IMR-90 (cell line): ENCODE measurements at regions not wholly inside any gene's neighbourhood (a gene's known extent, or its start where the extent isn't known, plus 50 kb on each side); places are given as distances from the start of the nearest gene placed in this dataset.

Experiments
- ATAC-seq: fragments of 200-7000 bp; cut with Tn5 transposase; 2 replicates; pipeline ENCODE4 v1.9.1; 2020; ENCODE audit warnings: low read depth, mild to moderate bottlenecking, moderate library complexity
- BruUV-seq: library from RNA; stranded (reverse); fragments of 400-500 nt; replicated peaks from 2 replicates; lab custom pipeline; 2021; lab: Mats Ljungman, UMichigan
- CTCF ChIA-PET: fragments of 300-600 bp; formaldehyde crosslinking; extraction: SDS; loops from one replicate; lab custom pipeline; 2021; ENCODE audit warnings: antibody characterized with exemption; lab: Yijun Ruan, JAX
- POLR2A ChIA-PET: fragments of 300-600 bp; sonication (Branson Sonifier 250); formaldehyde crosslinking; loops from one replicate; lab custom pipeline; 2022; ENCODE audit warnings: antibody characterized with exemption; ENCODE audit not compliant: unreplicated experiment; lab: Charles Lee
- DNase-seq: peaks from one replicate; pipeline ENCODE4 v3.0.0; 2013
- H2AFZ ChIP-seq: replicated peaks from 2 replicates; pipeline ENCODE3; 2013; ENCODE audit warnings: low read length, mild to moderate bottlenecking; ENCODE audit not compliant: poor library complexity
- H2AK5ac ChIP-seq: 2 replicates; pipeline ENCODE4 v1.6.1; 2013; ENCODE audit warnings: low read depth, low read length, inconsistent platforms
- H2AK9ac ChIP-seq: replicated peaks from 2 replicates; pipeline ENCODE3; 2013; ENCODE audit warnings: mild to moderate bottlenecking, low read depth, low read length, moderate library complexity; ENCODE audit not compliant: poor library complexity
- H2BK120ac ChIP-seq: 2 replicates; pipeline ENCODE4 v1.6.1; 2013; ENCODE audit warnings: low read depth, low read length, inconsistent platforms
- H2BK15ac ChIP-seq: 3 replicates; pipeline ENCODE4 v1.6.1; 2013; ENCODE audit warnings: low read depth, low read length, inconsistent platforms
- H2BK20ac ChIP-seq: 2 replicates; pipeline ENCODE4 v1.6.1; 2013; ENCODE audit warnings: low read depth, mild to moderate bottlenecking, inconsistent platforms, low read length, moderate library complexity
- H2BK5ac ChIP-seq: 2 replicates; pipeline ENCODE4 v1.6.1; 2013; ENCODE audit warnings: mild to moderate bottlenecking, low read depth, low read length, inconsistent platforms; ENCODE audit not compliant: poor library complexity, severe bottlenecking
- H3K14ac ChIP-seq: replicated peaks from 2 replicates; pipeline ENCODE4 v1.6.1; 2013; ENCODE audit warnings: low read depth, low read length, inconsistent platforms
- H3K18ac ChIP-seq: 2 replicates; pipeline ENCODE4 v1.6.1; 2013; ENCODE audit warnings: low read depth, low read length, control low read depth
- H3K23ac ChIP-seq: 2 replicates; pipeline ENCODE4 v1.6.1; 2013; ENCODE audit warnings: low read depth, low read length, inconsistent platforms
- H3K27ac ChIP-seq: 2 replicates; pipeline ENCODE4 v1.5.1; 2013; ENCODE audit warnings: mild to moderate bottlenecking, control low read depth, low read length; ENCODE audit not compliant: insufficient read depth
- H3K27me3 ChIP-seq: 2 replicates; pipeline ENCODE4 v1.6.1; 2013; ENCODE audit warnings: low read length; ENCODE audit not compliant: control insufficient read depth, insufficient read depth
- H3K36me3 ChIP-seq: 2 replicates; pipeline ENCODE4 v1.6.1; 2013; ENCODE audit warnings: low read length, mixed read lengths; ENCODE audit not compliant: control insufficient read depth, insufficient read depth
- H3K4ac ChIP-seq: 2 replicates; pipeline ENCODE4 v1.6.1; 2013; ENCODE audit warnings: low read depth, low read length, inconsistent platforms
- H3K4me1 ChIP-seq: 2 replicates; pipeline ENCODE4 v1.6.1; 2013; ENCODE audit warnings: low read length, mixed read lengths; ENCODE audit not compliant: control insufficient read depth, insufficient read depth
- H3K4me2 ChIP-seq: 2 replicates; pipeline ENCODE4 v1.6.1; 2013; ENCODE audit warnings: low read depth, mild to moderate bottlenecking, control low read depth, low read length, moderate library complexity
- H3K4me3 ChIP-seq: 2 replicates; pipeline ENCODE4 v1.5.1; 2013; ENCODE audit warnings: low read depth, mild to moderate bottlenecking, control low read depth, low read length, moderate library complexity; ENCODE audit not compliant: insufficient read depth
- H3K56ac ChIP-seq: 2 replicates; pipeline ENCODE4 v1.6.1; 2013; ENCODE audit warnings: low read length, inconsistent platforms; ENCODE audit not compliant: insufficient read depth; ENCODE audit errors: extremely low read depth
- H3K79me1 ChIP-seq, 2 experiments: 2 replicates each; pipeline ENCODE4 v1.6.1; 2013; ENCODE audit warnings: low read length in 2 of 2, inconsistent platforms in 1 of 2, low read depth in 1 of 2
- H3K9ac ChIP-seq: 2 replicates; pipeline ENCODE4 v1.6.1; 2013; ENCODE audit warnings: low read depth, low read length, control low read depth
- H3K9me1 ChIP-seq: 2 replicates; pipeline ENCODE4 v1.6.1; 2013; ENCODE audit warnings: low read length, inconsistent platforms; ENCODE audit not compliant: insufficient read depth
- H3K9me3 ChIP-seq: 2 replicates; pipeline ENCODE4 v1.6.1; 2013; ENCODE audit warnings: low read length; ENCODE audit not compliant: control insufficient read depth, insufficient read depth
- H4K20me1 ChIP-seq: 2 replicates; pipeline ENCODE4 v1.6.1; 2013; ENCODE audit warnings: low read length, inconsistent platforms; ENCODE audit not compliant: insufficient read depth
- H4K5ac ChIP-seq: 2 replicates; pipeline ENCODE4 v1.6.1; 2013; ENCODE audit warnings: mild to moderate bottlenecking, low read depth, low read length, control low read depth
- H4K8ac ChIP-seq, 2 experiments: 2 replicates each; pipeline ENCODE4 v1.6.1; 2013; ENCODE audit warnings: low read depth in 2 of 2, low read length in 2 of 2, control low read depth in 1 of 2, inconsistent platforms in 1 of 2
- H4K91ac ChIP-seq: 2 replicates; pipeline ENCODE4 v1.6.1; 2013; ENCODE audit warnings: low read depth, low read length, inconsistent platforms; ENCODE audit not compliant: insufficient read depth
- BHLHE40 ChIP-seq: fragments of 150-350 bp; IDR thresholded peaks from 2 replicates; pipeline ENCODE4 v1.6.1; 2016; ENCODE audit warnings: mild to moderate bottlenecking, low read depth, low read length
- CEBPB ChIP-seq: IDR thresholded peaks from 2 replicates; pipeline ENCODE4 v1.6.1; 2012; ENCODE audit warnings: low read depth, low read length, improper control_type of control experiment
- CHD1 ChIP-seq: IDR thresholded peaks from 2 replicates; pipeline ENCODE4 v1.6.1; 2012; ENCODE audit warnings: low read depth, low read length, improper control_type of control experiment
- CTCF ChIP-seq: conservative IDR thresholded peaks from 2 replicates; pipeline ENCODE4 v1.5.1; 2012; ENCODE audit warnings: mild to moderate bottlenecking, low read depth, low read length, improper control_type of control experiment
- MAZ ChIP-seq: IDR thresholded peaks from 2 replicates; pipeline ENCODE4 v1.6.1; 2012; ENCODE audit warnings: low read depth, mild to moderate bottlenecking, low read length, improper control_type of control experiment, moderate library complexity, borderline replicate concordance
- POLR2A ChIP-seq: IDR thresholded peaks from 2 replicates; pipeline ENCODE4 v1.6.1; 2012; ENCODE audit warnings: mild to moderate bottlenecking, low read depth, low read length
- RFX5 ChIP-seq: IDR thresholded peaks from 2 replicates; pipeline ENCODE4 v1.8.0; 2012; ENCODE audit warnings: low read depth, mild to moderate bottlenecking, low read length, moderate library complexity
- WGBS, 2 experiments: methylation state at CpG; one replicate each; pipeline versions ENCODE4 v1.1.5 to v1.1.7; 2013; ENCODE audit warnings: missing lambda C conversion rate in 2 of 2; ENCODE audit not compliant: insufficient read length in 1 of 2; ENCODE audit errors: extremely low coverage in 2 of 2; 5-methylcytosine and 5-hydroxymethylcytosine counted together
- dilution Hi-C: fragments of 300-500 bp; cut with HindIII; formaldehyde crosslinking; loops from one replicate; pipeline ENCODE4 v1.14.3; 2018; ENCODE audit warnings: low sequenced_read_pairs; ENCODE audit not compliant: unreplicated experiment
- in situ Hi-C: fragments of 300-500 bp; cut with MboI; formaldehyde crosslinking; loops from 3 replicates; pipeline ENCODE4 v1.14.3; 2019; ENCODE audit warnings: low sequenced_read_pairs, inconsistent platforms, mixed read lengths
- intact Hi-C: fragments of 100-400 bp; cut with micrococcal nuclease; formaldehyde crosslinking; loops from 2 replicates; pipeline ENCODE4 v1.10.0; 2022
- TF ChIP-seq, protein P1 (sequence below): fragments of 150-350 bp; IDR thresholded peaks from 2 replicates; pipeline ENCODE4 v1.6.1; 2017; ENCODE audit warnings: mild to moderate bottlenecking, antibody characterized with exemption, low read length, low read depth

DNA sequence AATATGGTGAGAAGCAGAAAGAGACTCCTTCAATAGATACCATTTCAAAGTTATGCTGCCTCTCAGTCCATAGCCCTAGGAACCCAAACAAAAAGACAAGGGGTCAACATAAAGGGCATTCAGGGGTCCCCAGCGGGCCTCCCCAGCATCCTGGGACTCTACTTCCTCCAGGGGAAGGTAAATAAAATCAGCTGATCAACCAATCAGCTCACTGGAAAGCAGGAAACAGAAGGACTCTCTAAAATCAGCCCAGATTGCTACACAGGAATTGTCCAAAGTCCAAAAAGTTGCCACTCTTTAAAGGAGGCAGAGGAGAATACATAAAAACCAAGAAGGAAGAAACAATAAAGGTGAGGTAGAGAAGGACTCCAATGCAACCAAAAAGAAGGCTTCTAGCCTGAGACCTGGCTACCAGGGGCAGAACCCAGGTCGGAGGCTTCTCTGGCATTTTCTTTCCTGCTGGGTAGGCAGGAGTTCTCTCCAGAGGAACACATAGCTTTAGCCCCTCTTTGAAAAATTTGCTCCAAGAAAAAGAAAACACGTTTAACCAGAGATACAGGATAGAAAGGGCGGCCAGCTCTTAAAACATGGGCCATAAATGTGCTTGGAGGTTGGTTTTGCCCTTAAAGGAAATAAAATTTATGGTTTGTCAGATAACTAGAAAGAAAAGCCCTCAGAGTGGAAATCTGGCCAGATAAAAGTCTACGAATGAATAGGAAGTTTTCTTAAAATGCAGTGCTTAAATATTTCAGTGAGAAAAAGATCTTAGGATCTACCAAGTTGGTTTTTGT lies 404.6 kb downstream of the SOX9 start:
- Histone ChIP-seq H2BK20ac (no peak overlapping the region), H3K27ac (no peak overlapping the region), H3K4me3 (no peak overlapping the region), H3K14ac (no peak overlapping the region), H3K36me3 (no peaks in the 10 kb centered on the region), H2BK15ac (no peak overlapping the region), H3K9me1 (no peaks in the 10 kb centered on the region), H4K8ac (no peak overlapping the region), H3K79me1 (peaks cover 25 to 33% of the 10 kb centered on the region in 2 experiments), H3K23ac (no peak overlapping the region), H3K18ac (no peak overlapping the region), H4K5ac (no peak overlapping the region), H4K20me1 (no peaks in the 10 kb centered on the region), H2AFZ (no peak overlapping the region), H3K9ac (no peak overlapping the region), H3K9me3 (no peaks in the 10 kb centered on the region), H3K56ac (no peak overlapping the region), H2AK9ac (no peak overlapping the region), H2BK5ac (no peak overlapping the region), H3K4me1 (no peaks in the 10 kb centered on the region), H3K4ac (no peak overlapping the region), H3K27me3 (no peaks in the 10 kb centered on the region), H4K91ac (no peak overlapping the region), H2BK120ac (no peak overlapping the region), H3K4me2 (no peak overlapping the region), H2AK5ac (no peak overlapping the region)
- intact Hi-C loops (no loop called here), dilution Hi-C loops (no loop called here), in situ Hi-C loops (loop anchor here (25.0 kb wide), 4 partner anchors 563 to 1413 kb away; no protein-coding TSS in a partner anchor)
- no TSS peak for BruUV-seq
- WGBS, 2 experiments: 80% methylated on average over 1 of the region's 5 CpGs; no CpG with 5 or more reads in 1 of the 2 experiments
- DNase-seq (no peak), ATAC-seq (no peak)
- CTCF ChIA-PET: no interaction called here
- POLR2A ChIA-PET: no interaction called here
- no peak for TF ChIP-seq CEBPB
- TF ChIP-seq MAZ: no peak
- TF ChIP-seq BHLHE40: no peak
- no peak for TF ChIP-seq POLR2A
- no peak for TF ChIP-seq RFX5
- TF ChIP-seq, protein P1, sequence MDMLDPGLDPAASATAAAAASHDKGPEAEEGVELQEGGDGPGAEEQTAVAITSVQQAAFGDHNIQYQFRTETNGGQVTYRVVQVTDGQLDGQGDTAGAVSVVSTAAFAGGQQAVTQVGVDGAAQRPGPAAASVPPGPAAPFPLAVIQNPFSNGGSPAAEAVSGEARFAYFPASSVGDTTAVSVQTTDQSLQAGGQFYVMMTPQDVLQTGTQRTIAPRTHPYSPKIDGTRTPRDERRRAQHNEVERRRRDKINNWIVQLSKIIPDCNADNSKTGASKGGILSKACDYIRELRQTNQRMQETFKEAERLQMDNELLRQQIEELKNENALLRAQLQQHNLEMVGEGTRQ: no peak
- no peak for TF ChIP-seq CHD1
- no peak for TF ChIP-seq CTCF
